ENCODE measurements at regions not wholly inside any gene's neighbourhood (a gene's known extent, or its start where the extent isn't known, plus 50 kb on each side); places are given as distances from the start of the nearest gene placed in this dataset.

- H3K36me3 ChIP-seq (ENCODE audit: control insufficient read depth, low read depth, low read length) = no peaks in the 10 kb centered on the region
- no peak overlapping the region for H3K27ac ChIP-seq (ENCODE audit: low read length)
- no peaks in the 10 kb centered on the region for H3K4me1 ChIP-seq (ENCODE audit: control insufficient read depth, low read depth, low read length)
- no peak overlapping the region for H3K9ac ChIP-seq (ENCODE audit: low read length)
- H3K27me3 ChIP-seq (ENCODE audit: control insufficient read depth, insufficient read depth, low read length) = no peaks in the 10 kb centered on the region
- no peaks in the 10 kb centered on the region for H3K9me3 ChIP-seq (ENCODE audit: control insufficient read depth, low read depth, low read length)
- no peak overlapping the region for H3K4me3 ChIP-seq (ENCODE audit: low read length)
Measured at GRCh38 chr4:160265836-160266235, 1163.0 kb downstream of the RAPGEF2 start.

GRCh38 chr4:160276785-160277325, 1174.0 kb downstream of the RAPGEF2 start:
- no peaks in the 10 kb centered on the region for H3K4me1 ChIP-seq (ENCODE audit: control insufficient read depth, low read depth, low read length)
- H3K27ac ChIP-seq (ENCODE audit: low read length) = no peak overlapping the region
- peaks cover 9% of the 10 kb centered on the region for H3K9me3 ChIP-seq (ENCODE audit: control insufficient read depth, low read depth, low read length)
- H3K9ac ChIP-seq (ENCODE audit: low read length) = no peak overlapping the region
- no peak overlapping the region for H3K4me3 ChIP-seq (ENCODE audit: low read length)
- H3K36me3 ChIP-seq (ENCODE audit: control insufficient read depth, low read depth, low read length) = no peaks in the 10 kb centered on the region
- H3K27me3 ChIP-seq (ENCODE audit: control insufficient read depth, insufficient read depth, low read length) = no peaks in the 10 kb centered on the region

GRCh38 chr4:160283081-160283480, 1180.2 kb downstream of the RAPGEF2 start:
- Histone ChIP-seq H3K9ac (ENCODE audit: low read length) (no peak overlapping the region), H3K36me3 (ENCODE audit: control insufficient read depth, low read depth, low read length) (no peaks in the 10 kb centered on the region), H3K27me3 (ENCODE audit: control insufficient read depth, insufficient read depth, low read length) (no peaks in the 10 kb centered on the region), H3K27ac (ENCODE audit: low read length) (no peak overlapping the region), H3K9me3 (ENCODE audit: control insufficient read depth, low read depth, low read length) (peaks cover 4% of the 10 kb centered on the region), H3K4me1 (ENCODE audit: control insufficient read depth, low read depth, low read length) (no peaks in the 10 kb centered on the region), H3K4me3 (ENCODE audit: low read length) (no peak overlapping the region)

GRCh38 chr4:160284516-160284915, 1181.6 kb downstream of the RAPGEF2 start:
- Histone ChIP-seq H3K9ac (ENCODE audit: low read length) (no peak overlapping the region), H3K27ac (ENCODE audit: low read length) (no peak overlapping the region), H3K9me3 (ENCODE audit: control insufficient read depth, low read depth, low read length) (peaks cover 4% of the 10 kb centered on the region), H3K4me3 (ENCODE audit: low read length) (no peak overlapping the region), H3K4me1 (ENCODE audit: control insufficient read depth, low read depth, low read length) (no peaks in the 10 kb centered on the region), H3K36me3 (ENCODE audit: control insufficient read depth, low read depth, low read length) (no peaks in the 10 kb centered on the region), H3K27me3 (ENCODE audit: control insufficient read depth, insufficient read depth, low read length) (no peaks in the 10 kb centered on the region)

- no peak overlapping the region for H3K4me3 ChIP-seq (ENCODE audit: low read length)
- H3K27me3 ChIP-seq (ENCODE audit: control insufficient read depth, insufficient read depth, low read length) = no peaks in the 10 kb centered on the region
- peaks cover 4% of the 10 kb centered on the region for H3K9me3 ChIP-seq (ENCODE audit: control insufficient read depth, low read depth, low read length)
- H3K4me1 ChIP-seq (ENCODE audit: control insufficient read depth, low read depth, low read length) = no peaks in the 10 kb centered on the region
- no peaks in the 10 kb centered on the region for H3K36me3 ChIP-seq (ENCODE audit: control insufficient read depth, low read depth, low read length)
- H3K9ac ChIP-seq (ENCODE audit: low read length) = no peak overlapping the region
- H3K27ac ChIP-seq (ENCODE audit: low read length) = no peak overlapping the region
Measured at GRCh38 chr4:160286051-160286450, 1183.2 kb downstream of the RAPGEF2 start.

GRCh38 chr4:160296476-160296875, 1193.6 kb downstream of the RAPGEF2 start:
- no peaks in the 10 kb centered on the region for H3K36me3 ChIP-seq (ENCODE audit: control insufficient read depth, low read depth, low read length)
- H3K9me3 ChIP-seq (ENCODE audit: control insufficient read depth, low read depth, low read length) = no peaks in the 10 kb centered on the region
- H3K27ac ChIP-seq (ENCODE audit: low read length) = no peak overlapping the region
- H3K4me1 ChIP-seq (ENCODE audit: control insufficient read depth, low read depth, low read length) = no peaks in the 10 kb centered on the region
- H3K4me3 ChIP-seq (ENCODE audit: low read length) = no peak overlapping the region
- no peaks in the 10 kb centered on the region for H3K27me3 ChIP-seq (ENCODE audit: control insufficient read depth, insufficient read depth, low read length)
- no peak overlapping the region for H3K9ac ChIP-seq (ENCODE audit: low read length)

GRCh38 chr4:160299177-160299576, 1196.3 kb downstream of the RAPGEF2 start:
- Histone ChIP-seq H3K27ac (ENCODE audit: low read length) (no peak overlapping the region), H3K9me3 (ENCODE audit: control insufficient read depth, low read depth, low read length) (no peaks in the 10 kb centered on the region), H3K4me1 (ENCODE audit: control insufficient read depth, low read depth, low read length) (no peaks in the 10 kb centered on the region), H3K4me3 (ENCODE audit: low read length) (no peak overlapping the region), H3K9ac (ENCODE audit: low read length) (no peak overlapping the region), H3K27me3 (ENCODE audit: control insufficient read depth, insufficient read depth, low read length) (no peaks in the 10 kb centered on the region), H3K36me3 (ENCODE audit: control insufficient read depth, low read depth, low read length) (no peaks in the 10 kb centered on the region)

GRCh38 chr4:160299608-160300007, 1196.7 kb downstream of the RAPGEF2 start:
- Histone ChIP-seq H3K36me3 (ENCODE audit: control insufficient read depth, low read depth, low read length) (no peaks in the 10 kb centered on the region), H3K9ac (ENCODE audit: low read length) (no peak overlapping the region), H3K27ac (ENCODE audit: low read length) (no peak overlapping the region), H3K4me3 (ENCODE audit: low read length) (no peak overlapping the region), H3K27me3 (ENCODE audit: control insufficient read depth, insufficient read depth, low read length) (no peaks in the 10 kb centered on the region), H3K9me3 (ENCODE audit: control insufficient read depth, low read depth, low read length) (no peaks in the 10 kb centered on the region), H3K4me1 (ENCODE audit: control insufficient read depth, low read depth, low read length) (no peaks in the 10 kb centered on the region)

- no peaks in the 10 kb centered on the region for H3K36me3 ChIP-seq (ENCODE audit: control insufficient read depth, low read depth, low read length)
Measured at GRCh38 chr4:160316036-160316435, 1213.2 kb downstream of the RAPGEF2 start.

GRCh38 chr4:160318567-160319220, 1215.8 kb downstream of the RAPGEF2 start:
- Histone ChIP-seq H3K4me3 (ENCODE audit: low read length) (no peak overlapping the region), H3K27ac (ENCODE audit: low read length) (no peak overlapping the region), H3K4me1 (ENCODE audit: control insufficient read depth, low read depth, low read length) (no peaks in the 10 kb centered on the region), H3K9me3 (ENCODE audit: control insufficient read depth, low read depth, low read length) (no peaks in the 10 kb centered on the region), H3K27me3 (ENCODE audit: control insufficient read depth, insufficient read depth, low read length) (no peaks in the 10 kb centered on the region), H3K36me3 (ENCODE audit: control insufficient read depth, low read depth, low read length) (no peaks in the 10 kb centered on the region), H3K9ac (ENCODE audit: low read length) (no peak overlapping the region)

More at GRCh38 chr4:160316036-160316435, 1213.2 kb downstream of the RAPGEF2 start:
- H3K27ac ChIP-seq (ENCODE audit: low read length) = no peak overlapping the region
- H3K4me1 ChIP-seq (ENCODE audit: control insufficient read depth, low read depth, low read length) = no peaks in the 10 kb centered on the region
- no peak overlapping the region for H3K9ac ChIP-seq (ENCODE audit: low read length)
- H3K4me3 ChIP-seq (ENCODE audit: low read length) = no peak overlapping the region
- H3K9me3 ChIP-seq (ENCODE audit: control insufficient read depth, low read depth, low read length) = no peaks in the 10 kb centered on the region
- no peaks in the 10 kb centered on the region for H3K27me3 ChIP-seq (ENCODE audit: control insufficient read depth, insufficient read depth, low read length)

- Histone ChIP-seq H3K9me3 (ENCODE audit: control insufficient read depth, low read depth, low read length) (no peaks in the 10 kb centered on the region), H3K4me1 (ENCODE audit: control insufficient read depth, low read depth, low read length) (no peaks in the 10 kb centered on the region), H3K27ac (ENCODE audit: low read length) (no peak overlapping the region), H3K27me3 (ENCODE audit: control insufficient read depth, insufficient read depth, low read length) (no peaks in the 10 kb centered on the region), H3K4me3 (ENCODE audit: low read length) (no peak overlapping the region), H3K9ac (ENCODE audit: low read length) (no peak overlapping the region), H3K36me3 (ENCODE audit: control insufficient read depth, low read depth, low read length) (no peaks in the 10 kb centered on the region)
Measured at GRCh38 chr4:160319221-160319867, 1216.5 kb downstream of the RAPGEF2 start.

- Histone ChIP-seq H3K36me3 (ENCODE audit: control insufficient read depth, low read depth, low read length) (no peaks in the 10 kb centered on the region), H3K9ac (ENCODE audit: low read length) (no peak overlapping the region), H3K9me3 (ENCODE audit: control insufficient read depth, low read depth, low read length) (no peaks in the 10 kb centered on the region), H3K4me1 (ENCODE audit: control insufficient read depth, low read depth, low read length) (no peaks in the 10 kb centered on the region), H3K27ac (ENCODE audit: low read length) (no peak overlapping the region), H3K4me3 (ENCODE audit: low read length) (no peak overlapping the region), H3K27me3 (ENCODE audit: control insufficient read depth, insufficient read depth, low read length) (no peaks in the 10 kb centered on the region)
Measured at GRCh38 chr4:160319868-160320260, 1217.0 kb downstream of the RAPGEF2 start.

All from iPS-18a (cell line).